Erythroblast (primary cell): ENCODE measurements at regions not wholly inside any gene's neighbourhood (a gene's known extent, or its start where the extent isn't known, plus 50 kb on each side); places are given as distances from the start of the nearest gene placed in this dataset.

ENCODE experiments used
- GATA1 ChIP-seq: IDR thresholded peaks from 2 replicates; pipeline ENCODE4 v1.6.1; 2011; ENCODE audit warnings: low read depth, mild to moderate bottlenecking, control low read depth, low read length, moderate library complexity
- POLR2A ChIP-seq: IDR thresholded peaks from 2 replicates; pipeline ENCODE4 v1.6.1; 2011; ENCODE audit warnings: mild to moderate bottlenecking, low read length

GRCh38 chr3:31479431-31479830 lies 53.3 kb upstream of the STT3B start:
- TF ChIP-seq POLR2A: no peak
- TF ChIP-seq GATA1: no peak
